ENCODE measurements at regions not wholly inside any gene's neighbourhood (a gene's known extent, or its start where the extent isn't known, plus 50 kb on each side); places are given as distances from the start of the nearest gene placed in this dataset.

- DNase-seq (ENCODE audit: low spot score in 2 of 2), result no peak
- TF ChIP-seq POLR2A (IDR thresholded peaks at IDR 0.05) (no peak), CTCF (IDR thresholded peaks at IDR 0.05) (no peak), EP300 (IDR thresholded peaks at IDR 0.05) (no peak), POLR2AphosphoS5 (IDR thresholded peaks at IDR 0.05) (no peak)
- H3K4me3 ChIP-seq, result no peak overlapping the region
- H3K4me1 ChIP-seq, result peaks cover 14% of the 10 kb centered on the region
- H3K27me3 ChIP-seq, result peaks cover 8% of the 10 kb centered on the region
- 67% methylated on average over 4 of the region's 18 CpGs for WGBS
- no peaks in the 10 kb centered on the region for H3K36me3 ChIP-seq
- H3K27ac ChIP-seq, result no peak overlapping the region
- no peaks in the 10 kb centered on the region for H3K9me3 ChIP-seq
Observed at GRCh38 chr12:131555197-131555846, 155.6 kb upstream of the SFSWAP start.

- H3K9me3 ChIP-seq, result no peaks in the 10 kb centered on the region
- no peaks in the 10 kb centered on the region for H3K36me3 ChIP-seq
- H3K27me3 ChIP-seq, result peaks cover 8% of the 10 kb centered on the region
- peaks cover 14% of the 10 kb centered on the region for H3K4me1 ChIP-seq
- no peak for DNase-seq (ENCODE audit: low spot score in 2 of 2)
- no peak overlapping the region for H3K27ac ChIP-seq
- WGBS, result 61% methylated on average over 8 of the region's 13 CpGs
- TF ChIP-seq CTCF (IDR thresholded peaks at IDR 0.05) (no peak), POLR2AphosphoS5 (IDR thresholded peaks at IDR 0.05) (no peak), EP300 (IDR thresholded peaks at IDR 0.05) (no peak), POLR2A (IDR thresholded peaks at IDR 0.05) (no peak)
- no peak overlapping the region for H3K4me3 ChIP-seq
Observed at GRCh38 chr12:131555866-131556265, 155.0 kb upstream of the SFSWAP start.

GRCh38 chr12:131557078-131557709 lies 153.7 kb upstream of the SFSWAP start:
- TF ChIP-seq POLR2AphosphoS5 (IDR thresholded peaks at IDR 0.05), result no peak
- TF ChIP-seq CTCF (IDR thresholded peaks at IDR 0.05), result no peak
- TF ChIP-seq EP300 (IDR thresholded peaks at IDR 0.05), result no peak
- no peak for TF ChIP-seq POLR2A (IDR thresholded peaks at IDR 0.05)
- H3K27me3 ChIP-seq, result peaks cover 8% of the 10 kb centered on the region
- no peak for DNase-seq (ENCODE audit: low spot score in 2 of 2)

GRCh38 chr12:131559517-131560516 lies 151.1 kb upstream of the SFSWAP start:
- H3K9me3 ChIP-seq, result no peaks in the 10 kb centered on the region
- no peak for TF ChIP-seq POLR2A (IDR thresholded peaks at IDR 0.05)
- no peak for TF ChIP-seq EP300 (IDR thresholded peaks at IDR 0.05)
- TF ChIP-seq CTCF (IDR thresholded peaks at IDR 0.05), result no peak
- TF ChIP-seq POLR2AphosphoS5 (IDR thresholded peaks at IDR 0.05), result no peak
- WGBS, result 76% methylated on average over 14 of the region's 17 CpGs
- no peak overlapping the region for H3K27ac ChIP-seq
- no peaks in the 10 kb centered on the region for H3K36me3 ChIP-seq
- H3K4me1 ChIP-seq, result peaks cover 12% of the 10 kb centered on the region
- DNase-seq (ENCODE audit: low spot score in 2 of 2), result no peak
- peaks cover 8% of the 10 kb centered on the region for H3K27me3 ChIP-seq
- H3K4me3 ChIP-seq, result no peak overlapping the region

More at GRCh38 chr12:131557078-131557709, 153.7 kb upstream of the SFSWAP start:
- H3K27ac ChIP-seq, result no peak overlapping the region
- H3K4me1 ChIP-seq, result peaks cover 14% of the 10 kb centered on the region
- H3K4me3 ChIP-seq, result no peak overlapping the region
- WGBS, result 89% methylated on average over 15 of the region's 18 CpGs
- no peaks in the 10 kb centered on the region for H3K9me3 ChIP-seq
- no peaks in the 10 kb centered on the region for H3K36me3 ChIP-seq

All from suprapubic skin (tissue), 4 donors.